PFSK-1 (cell line): ENCODE measurements at regions not wholly inside any gene's neighbourhood (a gene's known extent, or its start where the extent isn't known, plus 50 kb on each side); places are given as distances from the start of the nearest gene placed in this dataset.

ENCODE experiments used
- POLR2AphosphoS5 ChIP-seq: IDR thresholded peaks from 2 replicates; pipeline ENCODE4 v1.6.1; 2012; ENCODE audit warnings: low read depth, mild to moderate bottlenecking, control low read depth, low read length, moderate library complexity
- SIN3A ChIP-seq: IDR thresholded peaks from 2 replicates; pipeline ENCODE4 v1.6.1; 2012; ENCODE audit warnings: mild to moderate bottlenecking, low read length, moderate library complexity, borderline replicate concordance; ENCODE audit not compliant: insufficient read depth
- TAF1 ChIP-seq: IDR thresholded peaks from 2 replicates; pipeline ENCODE4 v1.6.1; 2012; ENCODE audit warnings: low read length, control low read depth, borderline replicate concordance; ENCODE audit not compliant: insufficient read depth
- TF ChIP-seq, protein P1 (sequence below), 2 experiments: IDR thresholded peaks; 2 replicates each; pipeline versions ENCODE4 v1.6.1 to v1.8.0; 2011 to 2012; ENCODE audit warnings: low read depth in 2 of 2, low read length in 2 of 2, control low read depth in 1 of 2, inconsistent platforms in 1 of 2, mild to moderate bottlenecking in 1 of 2, moderate library complexity in 1 of 2; ENCODE audit not compliant: insufficient read depth in 1 of 2

- no peak for TF ChIP-seq POLR2AphosphoS5
- TF ChIP-seq, protein P1, sequence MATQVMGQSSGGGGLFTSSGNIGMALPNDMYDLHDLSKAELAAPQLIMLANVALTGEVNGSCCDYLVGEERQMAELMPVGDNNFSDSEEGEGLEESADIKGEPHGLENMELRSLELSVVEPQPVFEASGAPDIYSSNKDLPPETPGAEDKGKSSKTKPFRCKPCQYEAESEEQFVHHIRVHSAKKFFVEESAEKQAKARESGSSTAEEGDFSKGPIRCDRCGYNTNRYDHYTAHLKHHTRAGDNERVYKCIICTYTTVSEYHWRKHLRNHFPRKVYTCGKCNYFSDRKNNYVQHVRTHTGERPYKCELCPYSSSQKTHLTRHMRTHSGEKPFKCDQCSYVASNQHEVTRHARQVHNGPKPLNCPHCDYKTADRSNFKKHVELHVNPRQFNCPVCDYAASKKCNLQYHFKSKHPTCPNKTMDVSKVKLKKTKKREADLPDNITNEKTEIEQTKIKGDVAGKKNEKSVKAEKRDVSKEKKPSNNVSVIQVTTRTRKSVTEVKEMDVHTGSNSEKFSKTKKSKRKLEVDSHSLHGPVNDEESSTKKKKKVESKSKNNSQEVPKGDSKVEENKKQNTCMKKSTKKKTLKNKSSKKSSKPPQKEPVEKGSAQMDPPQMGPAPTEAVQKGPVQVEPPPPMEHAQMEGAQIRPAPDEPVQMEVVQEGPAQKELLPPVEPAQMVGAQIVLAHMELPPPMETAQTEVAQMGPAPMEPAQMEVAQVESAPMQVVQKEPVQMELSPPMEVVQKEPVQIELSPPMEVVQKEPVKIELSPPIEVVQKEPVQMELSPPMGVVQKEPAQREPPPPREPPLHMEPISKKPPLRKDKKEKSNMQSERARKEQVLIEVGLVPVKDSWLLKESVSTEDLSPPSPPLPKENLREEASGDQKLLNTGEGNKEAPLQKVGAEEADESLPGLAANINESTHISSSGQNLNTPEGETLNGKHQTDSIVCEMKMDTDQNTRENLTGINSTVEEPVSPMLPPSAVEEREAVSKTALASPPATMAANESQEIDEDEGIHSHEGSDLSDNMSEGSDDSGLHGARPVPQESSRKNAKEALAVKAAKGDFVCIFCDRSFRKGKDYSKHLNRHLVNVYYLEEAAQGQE (IDR thresholded peaks at IDR 0.05; ENCODE audit: insufficient read depth in 1 of 2, low read depth in 2 of 2, low read length in 2 of 2) = no peak
- TF ChIP-seq TAF1 = no peak
- TF ChIP-seq SIN3A = no peak
Measured at GRCh38 chr6:16918586-16918985, 157.3 kb upstream of the ATXN1 start.
